SK-N-SH (cell line): ENCODE measurements at regions not wholly inside any gene's neighbourhood (a gene's known extent, or its start where the extent isn't known, plus 50 kb on each side); places are given as distances from the start of the nearest gene placed in this dataset.

Source experiments
- CTCF ChIA-PET: fragments of 300-600, 350-600 bp; formaldehyde crosslinking; extraction: SDS; loops from one replicate; lab custom pipeline; 2021; lab: Yijun Ruan, JAX
- POLR2A ChIA-PET: fragments of 350-600 bp; sonication (Branson Sonifier 250); formaldehyde crosslinking; extraction: SDS; loops from one replicate; lab custom pipeline; 2020; ENCODE audit warnings: antibody characterized with exemption, inconsistent platforms; lab: Yijun Ruan, JAX
- DNase-seq: peaks from one replicate; pipeline ENCODE4 v3.0.0; 2012
- H2AFZ ChIP-seq: fragments of 200-600 bp; sonication (generic); 2 replicates; pipeline ENCODE4 v1.8.1; 2016; ENCODE audit warnings: antibody characterized with exemption, mild to moderate bottlenecking, low read depth
- H3F3A ChIP-seq: fragments of 200-600 bp; sonication (generic); replicated peaks from 2 replicates; pipeline ENCODE3; 2016; ENCODE audit warnings: antibody characterized with exemption, mild to moderate bottlenecking; ENCODE audit not compliant: insufficient read depth
- H3K27ac ChIP-seq, 2 experiments: fragments of 200-500 bp in 1 of 2; fragments of 200-600 bp in 1 of 2; sonication (Bioruptor generic) in 1 of 2; sonication (generic), shearing (Covaris generic) in 1 of 2; 2 replicates each; pipeline versions ENCODE4 v1.5.1 to v1.6.1; 2014 to 2016; ENCODE audit warnings: low read depth in 2 of 2, inconsistent platforms in 1 of 2, low read length in 1 of 2, mild to moderate bottlenecking in 1 of 2, mixed read lengths in 1 of 2
- H3K27me3 ChIP-seq: fragments of 200-600 bp; sonication (generic), shearing (Covaris generic); 2 replicates; pipeline ENCODE4 v1.6.1; 2016; ENCODE audit warnings: mixed run types; ENCODE audit not compliant: insufficient read depth
- H3K36me3 ChIP-seq, 2 experiments: fragments of 200-500 bp in 1 of 2; fragments of 200-600 bp in 1 of 2; sonication (Bioruptor generic) in 1 of 2; sonication (generic) in 1 of 2; replicated peaks in 1 of 2; 2 replicates each; pipeline versions ENCODE3 to v1.5.1; 2014 to 2016; ENCODE audit warnings: low read length in 1 of 2, mild to moderate bottlenecking in 1 of 2; ENCODE audit not compliant: insufficient read depth in 2 of 2, control insufficient read depth in 1 of 2
- H3K4me1 ChIP-seq, 2 experiments: fragments of 200-500 bp in 1 of 2; fragments of 200-600 bp in 1 of 2; sonication (Bioruptor generic) in 1 of 2; sonication (generic), shearing (Covaris generic) in 1 of 2; 2 replicates each; pipeline versions ENCODE4 v1.5.1 to v1.6.1; 2014 to 2016; ENCODE audit warnings: low read depth in 1 of 2, low read length in 1 of 2, mixed run types in 1 of 2; ENCODE audit not compliant: insufficient read depth in 2 of 2, control insufficient read depth in 1 of 2
- H3K4me2 ChIP-seq: fragments of 200-600 bp; sonication (generic), shearing (Covaris generic); 2 replicates; pipeline ENCODE4 v1.6.1; 2017; ENCODE audit warnings: mixed run types
- H3K4me3 ChIP-seq, 2 experiments: fragments of 200-500 bp in 1 of 2; fragments of 200-600 bp in 1 of 2; sonication (Bioruptor generic) in 1 of 2; sonication (generic), shearing (Covaris generic) in 1 of 2; 2 replicates each; pipeline versions ENCODE4 v1.5.1 to v1.8.1; 2014 to 2016; ENCODE audit warnings: low read depth in 2 of 2, inconsistent platforms in 1 of 2, low read length in 1 of 2, mild to moderate bottlenecking in 1 of 2, mixed read lengths in 1 of 2, moderate library complexity in 1 of 2
- H3K79me2 ChIP-seq: fragments of 200-600 bp; sonication (generic); 2 replicates; pipeline ENCODE4 v1.8.1; 2017; ENCODE audit warnings: mild to moderate bottlenecking; ENCODE audit not compliant: insufficient read depth
- H3K9ac ChIP-seq: fragments of 200-600 bp; sonication (generic); 2 replicates; pipeline ENCODE4 v1.6.1; 2017; ENCODE audit warnings: mixed run types
- H3K9me2 ChIP-seq: fragments of 200-600 bp; sonication (generic); 2 replicates; pipeline ENCODE4 v1.6.1; 2017; ENCODE audit warnings: mixed run types
- H3K9me3 ChIP-seq: fragments of 200-600 bp; sonication (generic); 2 replicates; pipeline ENCODE4 v1.6.1; 2017; ENCODE audit warnings: mixed run types, mild to moderate bottlenecking, moderate library complexity
- H4K20me1 ChIP-seq: fragments of 200-600 bp; sonication (generic); 2 replicates; pipeline ENCODE4 v1.6.1; 2017; ENCODE audit warnings: mild to moderate bottlenecking, mixed run types; ENCODE audit not compliant: insufficient read depth
- EP300 ChIP-seq, 2 experiments: IDR thresholded peaks; 2 replicates each; pipeline versions ENCODE4 v1.4.0 to v1.6.1; 2012; ENCODE audit warnings: borderline replicate concordance in 1 of 2, low read depth in 1 of 2, low read length in 1 of 2
- EZH2phosphoT487 ChIP-seq: fragments of 200-600 bp; sonication (generic); IDR thresholded peaks from 2 replicates; pipeline ENCODE4 v1.6.1; 2017; ENCODE audit warnings: low read depth, mixed run types, mild to moderate bottlenecking, antibody characterized with exemption, moderate library complexity, borderline replicate concordance
- FOSL2 ChIP-seq: IDR thresholded peaks from 2 replicates; pipeline ENCODE4 v1.4.0; 2012; ENCODE audit warnings: low read depth, mild to moderate bottlenecking, moderate library complexity, borderline replicate concordance
- GATA2 ChIP-seq: sonication (generic); formaldehyde crosslinking; IDR thresholded peaks from 2 replicates; pipeline ENCODE4 v1.5.0; 2020; ENCODE audit warnings: mild to moderate bottlenecking, missing genetic modification reagents
- IRF3 ChIP-seq: fragments of 150-350 bp; IDR thresholded peaks from 2 replicates; pipeline ENCODE4 v1.6.1; 2016; ENCODE audit warnings: mild to moderate bottlenecking, low read depth, low read length
- JUND ChIP-seq: IDR thresholded peaks from 2 replicates; pipeline ENCODE4 v1.4.0; 2012
- RFX5 ChIP-seq: IDR thresholded peaks from 2 replicates; pipeline ENCODE4 v1.6.1; 2012; ENCODE audit warnings: mild to moderate bottlenecking, improper control_type of control experiment, low read length
- RXRA ChIP-seq: IDR thresholded peaks from 2 replicates; pipeline ENCODE4 v1.4.0; 2012; ENCODE audit warnings: low read depth, mild to moderate bottlenecking, borderline replicate concordance
- SMC3 ChIP-seq: IDR thresholded peaks from 2 replicates; pipeline ENCODE4 v1.6.1; 2012; ENCODE audit warnings: low read depth, low read length, improper control_type of control experiment
- ZBTB33 ChIP-seq: IDR thresholded peaks from 2 replicates; pipeline ENCODE4 v1.4.0; 2012; ENCODE audit warnings: low read depth, borderline replicate concordance
- WGBS: methylation state at CpG from one replicate; pipeline ENCODE4 v1.1.6; 2017; ENCODE audit warnings: low lambda C conversion rate; 5-methylcytosine and 5-hydroxymethylcytosine counted together
- TF ChIP-seq, protein P1 (sequence below): IDR thresholded peaks from 2 replicates; pipeline ENCODE4 v1.4.0; 2012; ENCODE audit warnings: low read depth
- TF ChIP-seq, protein P2 (sequence below): IDR thresholded peaks from 2 replicates; pipeline ENCODE4 v1.6.1; 2012; ENCODE audit warnings: mild to moderate bottlenecking, low read depth, low read length, moderate library complexity
- TF ChIP-seq, protein P3 (sequence below): IDR thresholded peaks from 2 replicates; pipeline ENCODE4 v1.4.0; 2012; ENCODE audit warnings: low read depth, borderline replicate concordance

DNA sequence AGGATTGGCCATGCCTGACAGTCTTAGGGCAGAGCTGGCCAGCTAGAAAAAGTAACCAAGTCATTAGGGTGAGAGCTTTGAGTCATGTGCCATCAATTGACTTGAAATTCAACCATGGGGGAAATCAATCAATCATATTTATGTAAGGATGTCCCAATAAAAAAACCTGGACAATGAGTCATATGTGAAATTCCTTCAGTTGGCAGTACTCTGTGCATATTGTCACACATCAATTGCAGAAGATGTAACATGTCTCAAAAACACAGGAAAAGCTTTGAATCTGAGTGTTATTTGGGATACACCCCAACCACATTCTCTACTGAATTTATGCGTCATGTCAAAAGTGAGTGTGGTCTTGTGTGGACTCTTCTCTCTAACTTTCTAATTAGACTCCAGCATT is 1004.1 kb upstream of the NRXN1 start:
- no peak for DNase-seq
- no peak overlapping the region for H2AFZ ChIP-seq
- H3K9me3 ChIP-seq = no peaks in the 10 kb centered on the region
- CTCF ChIA-PET = interaction anchor here (1.0 kb wide), 1 partner anchor 25 kb away, joined by 3 read pairs; no protein-coding TSS in a partner anchor
- H3K27ac ChIP-seq = no peak overlapping the region
- no peaks in the 10 kb centered on the region for H3K36me3 ChIP-seq
- no peaks in the 10 kb centered on the region for H3F3A ChIP-seq
- 81% methylated on average over 1 of the region's 1 CpG for WGBS
- no peaks in the 10 kb centered on the region for H3K4me1 ChIP-seq
- TF ChIP-seq, protein P1, sequence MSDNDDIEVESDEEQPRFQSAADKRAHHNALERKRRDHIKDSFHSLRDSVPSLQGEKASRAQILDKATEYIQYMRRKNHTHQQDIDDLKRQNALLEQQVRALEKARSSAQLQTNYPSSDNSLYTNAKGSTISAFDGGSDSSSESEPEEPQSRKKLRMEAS = no peak
- TF ChIP-seq IRF3 = no peak
- TF ChIP-seq, protein P2, sequence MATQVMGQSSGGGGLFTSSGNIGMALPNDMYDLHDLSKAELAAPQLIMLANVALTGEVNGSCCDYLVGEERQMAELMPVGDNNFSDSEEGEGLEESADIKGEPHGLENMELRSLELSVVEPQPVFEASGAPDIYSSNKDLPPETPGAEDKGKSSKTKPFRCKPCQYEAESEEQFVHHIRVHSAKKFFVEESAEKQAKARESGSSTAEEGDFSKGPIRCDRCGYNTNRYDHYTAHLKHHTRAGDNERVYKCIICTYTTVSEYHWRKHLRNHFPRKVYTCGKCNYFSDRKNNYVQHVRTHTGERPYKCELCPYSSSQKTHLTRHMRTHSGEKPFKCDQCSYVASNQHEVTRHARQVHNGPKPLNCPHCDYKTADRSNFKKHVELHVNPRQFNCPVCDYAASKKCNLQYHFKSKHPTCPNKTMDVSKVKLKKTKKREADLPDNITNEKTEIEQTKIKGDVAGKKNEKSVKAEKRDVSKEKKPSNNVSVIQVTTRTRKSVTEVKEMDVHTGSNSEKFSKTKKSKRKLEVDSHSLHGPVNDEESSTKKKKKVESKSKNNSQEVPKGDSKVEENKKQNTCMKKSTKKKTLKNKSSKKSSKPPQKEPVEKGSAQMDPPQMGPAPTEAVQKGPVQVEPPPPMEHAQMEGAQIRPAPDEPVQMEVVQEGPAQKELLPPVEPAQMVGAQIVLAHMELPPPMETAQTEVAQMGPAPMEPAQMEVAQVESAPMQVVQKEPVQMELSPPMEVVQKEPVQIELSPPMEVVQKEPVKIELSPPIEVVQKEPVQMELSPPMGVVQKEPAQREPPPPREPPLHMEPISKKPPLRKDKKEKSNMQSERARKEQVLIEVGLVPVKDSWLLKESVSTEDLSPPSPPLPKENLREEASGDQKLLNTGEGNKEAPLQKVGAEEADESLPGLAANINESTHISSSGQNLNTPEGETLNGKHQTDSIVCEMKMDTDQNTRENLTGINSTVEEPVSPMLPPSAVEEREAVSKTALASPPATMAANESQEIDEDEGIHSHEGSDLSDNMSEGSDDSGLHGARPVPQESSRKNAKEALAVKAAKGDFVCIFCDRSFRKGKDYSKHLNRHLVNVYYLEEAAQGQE = no peak
- TF ChIP-seq SMC3 = no peak
- TF ChIP-seq RXRA = no peak
- TF ChIP-seq GATA2 (CRISPR knock-in tag) = no peak
- no peaks in the 10 kb centered on the region for H4K20me1 ChIP-seq
- POLR2A ChIA-PET = no interaction called here
- no peak overlapping the region for H3K4me3 ChIP-seq
- H3K27me3 ChIP-seq = no peaks in the 10 kb centered on the region
- no peak overlapping the region for H3K9ac ChIP-seq
- H3K4me2 ChIP-seq = no peak overlapping the region
- H3K9me2 ChIP-seq = no peaks in the 10 kb centered on the region
- no peaks in the 10 kb centered on the region for H3K79me2 ChIP-seq

DNA sequence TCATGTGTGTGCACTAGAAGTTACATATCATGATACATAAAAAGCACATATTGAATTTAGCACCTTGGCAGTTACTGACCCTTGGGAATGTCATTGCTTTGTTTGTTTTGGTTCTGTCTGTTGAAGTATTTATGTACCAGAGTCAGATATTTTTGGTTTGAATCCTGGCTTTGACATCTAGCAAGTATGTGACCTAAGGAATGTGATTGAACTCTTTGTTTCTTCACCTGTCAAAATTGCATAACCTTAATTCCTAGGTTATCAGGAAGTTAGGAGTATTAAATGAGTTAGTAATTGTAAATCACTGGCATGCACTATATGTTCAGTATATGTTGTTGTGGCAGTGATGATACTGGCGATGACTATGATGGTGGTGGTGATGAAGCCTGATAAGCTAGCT is 1003.5 kb upstream of the NRXN1 start:
- Histone ChIP-seq H3K4me2 (no peak overlapping the region), H4K20me1 (no peaks in the 10 kb centered on the region), H3K4me1 (no peaks in the 10 kb centered on the region), H3K36me3 (no peaks in the 10 kb centered on the region), H3F3A (no peaks in the 10 kb centered on the region), H3K27me3 (no peaks in the 10 kb centered on the region), H3K9me2 (no peaks in the 10 kb centered on the region), H3K9ac (no peak overlapping the region), H2AFZ (no peak overlapping the region), H3K79me2 (no peaks in the 10 kb centered on the region), H3K9me3 (no peaks in the 10 kb centered on the region), H3K27ac (no peak overlapping the region), H3K4me3 (no peak overlapping the region)
- ChIA-PET CTCF (interaction anchor here (1.0 kb wide), 1 partner anchor 26 kb away, joined by 3 read pairs; no protein-coding TSS in a partner anchor), POLR2A (no interaction called here)
- no peak for DNase-seq
- WGBS = 40% methylated on average over 1 of the region's 1 CpG
- TF ChIP-seq, protein P1 = no peak
- TF ChIP-seq ZBTB33 (no peak), JUND (no peak), RXRA (no peak), FOSL2 (no peak), EZH2phosphoT487 (no peak), RFX5 (no peak), GATA2 (CRISPR knock-in tag) (no peak), EP300 (IDR thresholded peaks at IDR 0.05; ENCODE audit: borderline replicate concordance in 1 of 2, low read depth in 1 of 2, low read length in 1 of 2) (no peak)
- TF ChIP-seq, protein P2 = no peak
- TF ChIP-seq, protein P3, sequence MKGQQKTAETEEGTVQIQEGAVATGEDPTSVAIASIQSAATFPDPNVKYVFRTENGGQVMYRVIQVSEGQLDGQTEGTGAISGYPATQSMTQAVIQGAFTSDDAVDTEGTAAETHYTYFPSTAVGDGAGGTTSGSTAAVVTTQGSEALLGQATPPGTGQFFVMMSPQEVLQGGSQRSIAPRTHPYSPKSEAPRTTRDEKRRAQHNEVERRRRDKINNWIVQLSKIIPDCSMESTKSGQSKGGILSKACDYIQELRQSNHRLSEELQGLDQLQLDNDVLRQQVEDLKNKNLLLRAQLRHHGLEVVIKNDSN = no peak
